GM18511 (cell line): ENCODE measurements at regions not wholly inside any gene's neighbourhood (a gene's known extent, or its start where the extent isn't known, plus 50 kb on each side); places are given as distances from the start of the nearest gene placed in this dataset.
A peak's percentile ranks its signal among the peaks of the same experiment; 100 is the strongest.

ENCODE experiments used
- ATAC-seq: cut with Tn5 transposase; IDR thresholded peaks from one replicate; pipeline ENCODE4 v1.9.1; 2021; ENCODE audit warnings: mild to moderate bottlenecking, moderate library complexity; ENCODE audit not compliant: unreplicated experiment

- ATAC-seq: peak; percentile 4
These were observed 136.4 kb upstream of the IL12A start for GRCh38 chr3:159852266-159852665.

GRCh38 chr3:159852821-159853505 is 135.7 kb upstream of the IL12A start:
- peak; percentile 62 for ATAC-seq

GRCh38 chr3:159853506-159853864 is 135.2 kb upstream of the IL12A start:
- ATAC-seq: no peak

GRCh38 chr3:159854500-159855124 is 134.0 kb upstream of the IL12A start:
- no peak for ATAC-seq

GRCh38 chr3:159855599-159856346 is 132.9 kb upstream of the IL12A start:
- ATAC-seq: no peak

- ATAC-seq: no peak
These were observed 132.0 kb upstream of the IL12A start for GRCh38 chr3:159856590-159857104.

GRCh38 chr3:159857840-159858239 is 130.8 kb upstream of the IL12A start:
- ATAC-seq: no peak

GRCh38 chr3:159858650-159859049 is 130.0 kb upstream of the IL12A start:
- no peak for ATAC-seq

GRCh38 chr3:159859424-159859823 is 129.2 kb upstream of the IL12A start:
- no peak for ATAC-seq

GRCh38 chr3:159859836-159860235 is 128.8 kb upstream of the IL12A start:
- ATAC-seq: no peak

- ATAC-seq: peak; percentile 40
These were observed 128.1 kb upstream of the IL12A start for GRCh38 chr3:159860269-159861116.

GRCh38 chr3:159861369-159861987 is 127.2 kb upstream of the IL12A start:
- ATAC-seq: peak; percentile 75

GRCh38 chr3:159865041-159865579 is 123.5 kb upstream of the IL12A start:
- no peak for ATAC-seq

GRCh38 chr3:159866201-159866746 is 122.4 kb upstream of the IL12A start:
- ATAC-seq: no peak

GRCh38 chr3:159867372-159867771 is 121.3 kb upstream of the IL12A start:
- ATAC-seq: no peak

GRCh38 chr3:159870723-159871122 is 117.9 kb upstream of the IL12A start:
- no peak for ATAC-seq

GRCh38 chr3:159872374-159873109 is 116.1 kb upstream of the IL12A start:
- peak; percentile 80 for ATAC-seq

GRCh38 chr3:159875116-159875515 is 113.5 kb upstream of the IL12A start:
- no peak for ATAC-seq

GRCh38 chr3:159877924-159878323 is 110.7 kb upstream of the IL12A start:
- ATAC-seq: no peak
